Neuronal stem cell (in vitro differentiated cells): ENCODE measurements at regions not wholly inside any gene's neighbourhood (a gene's known extent, or its start where the extent isn't known, plus 50 kb on each side); places are given as distances from the start of the nearest gene placed in this dataset.

Experiments
- DNase-seq: peaks from one replicate; pipeline ENCODE4 v3.0.0-alpha.2; 2013; ENCODE audit warnings: low spot score
- H2AFZ ChIP-seq: one replicate; pipeline ENCODE4 v1.6.1; 2013; ENCODE audit warnings: mild to moderate bottlenecking, low read length, inconsistent platforms
- H2AK5ac ChIP-seq: 2 replicates; pipeline ENCODE4 v1.6.1; 2013; ENCODE audit warnings: low read depth, mild to moderate bottlenecking, inconsistent platforms, low read length, moderate library complexity, mixed read lengths
- H2BK120ac ChIP-seq: 2 replicates; pipeline ENCODE4 v1.6.1; 2013; ENCODE audit warnings: low read depth, mild to moderate bottlenecking, inconsistent platforms, low read length, moderate library complexity, mixed read lengths
- H2BK12ac ChIP-seq: one replicate; pipeline ENCODE4 v1.6.1; 2013; ENCODE audit warnings: low read length, inconsistent platforms
- H2BK15ac ChIP-seq: 2 replicates; pipeline ENCODE4 v1.6.1; 2013; ENCODE audit warnings: mild to moderate bottlenecking, low read length, inconsistent platforms, mixed read lengths
- H2BK5ac ChIP-seq: one replicate; pipeline ENCODE4 v1.6.1; 2013; ENCODE audit warnings: inconsistent platforms, mild to moderate bottlenecking, low read length, moderate library complexity
- H3K14ac ChIP-seq: one replicate; pipeline ENCODE4 v1.6.1; 2013; ENCODE audit warnings: low read length, inconsistent platforms
- H3K18ac ChIP-seq: 2 replicates; pipeline ENCODE4 v1.6.1; 2013; ENCODE audit warnings: low read length, inconsistent platforms
- H3K23ac ChIP-seq: 2 replicates; pipeline ENCODE4 v1.6.1; 2013; ENCODE audit warnings: low read depth, mild to moderate bottlenecking, mixed read lengths, low read length, inconsistent platforms; ENCODE audit not compliant: poor library complexity
- H3K27ac ChIP-seq: replicated peaks from 3 replicates; pipeline ENCODE4 v1.5.1; 2013; ENCODE audit warnings: low read length, inconsistent platforms
- H3K27me3 ChIP-seq, 3 experiments: 2 replicates each; pipeline ENCODE4 v1.6.1; 2013; ENCODE audit warnings: low read length in 3 of 3, mild to moderate bottlenecking in 2 of 3, inconsistent platforms in 1 of 3, low read depth in 1 of 3, mixed read lengths in 1 of 3, moderate library complexity in 1 of 3; ENCODE audit not compliant: control insufficient read depth in 3 of 3, insufficient read depth in 3 of 3
- H3K36me3 ChIP-seq, 2 donors: replicated peaks in 1 of 2; 2 replicates each; pipeline ENCODE4 v1.6.1; 2013; ENCODE audit warnings: low read length in 2 of 2; ENCODE audit not compliant: control insufficient read depth in 2 of 2, insufficient read depth in 2 of 2
- H3K4ac ChIP-seq: 2 replicates; pipeline ENCODE4 v1.6.1; 2013; ENCODE audit warnings: inconsistent platforms, mild to moderate bottlenecking, low read length, moderate library complexity
- H3K4me1 ChIP-seq, 2 donors: 1 replicate in 1 of 2; 2 replicates in 1 of 2; pipeline ENCODE4 v1.6.1; 2013; ENCODE audit warnings: low read length in 2 of 2, low read depth in 1 of 2; ENCODE audit not compliant: control insufficient read depth in 2 of 2, insufficient read depth in 1 of 2
- H3K4me2 ChIP-seq: one replicate; pipeline ENCODE4 v1.6.1; 2013; ENCODE audit warnings: mild to moderate bottlenecking, low read length, inconsistent platforms; ENCODE audit not compliant: insufficient read depth, poor library complexity, severe bottlenecking
- H3K4me3 ChIP-seq, 2 donors: 2 replicates each; pipeline ENCODE4 v1.5.1; 2013; ENCODE audit warnings: low read length in 2 of 2, mild to moderate bottlenecking in 2 of 2, inconsistent platforms in 1 of 2, moderate library complexity in 1 of 2
- H3K79me1 ChIP-seq: one replicate; pipeline ENCODE4 v1.6.1; 2013; ENCODE audit warnings: low read depth, mild to moderate bottlenecking, inconsistent platforms, low read length, moderate library complexity
- H3K9ac ChIP-seq: one replicate; pipeline ENCODE4 v1.6.1; 2013; ENCODE audit warnings: mild to moderate bottlenecking, low read depth, low read length, inconsistent platforms; ENCODE audit not compliant: poor library complexity
- H3K9me3 ChIP-seq, 2 donors: replicated peaks in 1 of 2; 2 replicates each; pipeline versions ENCODE3 to v1.6.1; 2013; ENCODE audit warnings: low read length in 2 of 2, mild to moderate bottlenecking in 2 of 2, inconsistent platforms in 1 of 2, low read depth in 1 of 2, mixed read lengths in 1 of 2, moderate library complexity in 1 of 2; ENCODE audit not compliant: control insufficient read depth in 2 of 2, insufficient read depth in 1 of 2
- H4K8ac ChIP-seq: one replicate; pipeline ENCODE4 v1.6.1; 2013; ENCODE audit warnings: low read depth, mild to moderate bottlenecking, inconsistent platforms, low read length, moderate library complexity
- H4K91ac ChIP-seq: one replicate; pipeline ENCODE4 v1.6.1; 2013; ENCODE audit warnings: low read length, low read depth, mild to moderate bottlenecking, inconsistent platforms; ENCODE audit not compliant: poor library complexity
- WGBS, 2 donors: extraction: QIAGEN DNeasy Blood & Tissue Kit; methylation state at CpG; one replicate each; pipeline ENCODE4 v1.1.7; 2013; ENCODE audit warnings: missing lambda C conversion rate in 2 of 2, mixed read lengths in 1 of 2; ENCODE audit not compliant: insufficient read length in 2 of 2, insufficient replicate concordance in 1 of 2; ENCODE audit errors: extremely low coverage in 2 of 2; 5-methylcytosine and 5-hydroxymethylcytosine counted together

DNA sequence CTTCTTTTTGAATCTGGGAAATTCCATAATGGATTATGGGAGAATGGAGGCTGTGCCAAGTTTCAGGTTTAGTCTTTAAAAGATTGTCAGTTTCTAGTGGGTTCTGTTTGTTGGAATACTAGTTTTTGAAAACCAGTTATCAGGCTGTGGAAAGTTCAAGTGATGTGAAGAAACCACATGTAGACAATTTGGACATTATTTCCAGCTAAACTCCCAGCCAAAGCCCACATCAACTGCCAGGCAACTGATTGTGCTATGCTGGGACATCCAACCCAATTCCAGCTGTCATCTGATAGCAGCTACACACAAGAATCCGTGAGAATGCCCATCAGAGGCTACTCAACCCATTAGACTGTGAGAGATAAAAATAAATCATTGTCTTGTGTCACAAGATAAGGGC lies 546.1 kb upstream of the ADAMTS5 start:
- Histone ChIP-seq H3K9ac (no peak overlapping the region), H3K14ac (no peak overlapping the region), H3K79me1 (no peaks in the 10 kb centered on the region), H2BK15ac (no peak overlapping the region), H3K9me3 (peaks cover 0 to 3% of the 10 kb centered on the region in 2 donors), H2BK12ac (no peak overlapping the region), H2AFZ (no peak overlapping the region), H3K27me3 (no peaks in the 10 kb centered on the region), H2BK5ac (no peak overlapping the region), H3K23ac (no peak overlapping the region), H2AK5ac (no peak overlapping the region), H3K4ac (no peak overlapping the region), H2BK120ac (no peak overlapping the region), H4K91ac (no peak overlapping the region), H3K4me3 (no peak overlapping the region), H3K27ac (no peak overlapping the region), H4K8ac (no peak overlapping the region), H3K18ac (no peak overlapping the region), H3K4me1 (no peaks in the 10 kb centered on the region), H3K36me3 (no peaks in the 10 kb centered on the region), H3K4me2 (no peak overlapping the region)
- WGBS, 2 donors, result no CpG with 5 or more reads among the region's 1 CpG
- no peak for DNase-seq

DNA sequence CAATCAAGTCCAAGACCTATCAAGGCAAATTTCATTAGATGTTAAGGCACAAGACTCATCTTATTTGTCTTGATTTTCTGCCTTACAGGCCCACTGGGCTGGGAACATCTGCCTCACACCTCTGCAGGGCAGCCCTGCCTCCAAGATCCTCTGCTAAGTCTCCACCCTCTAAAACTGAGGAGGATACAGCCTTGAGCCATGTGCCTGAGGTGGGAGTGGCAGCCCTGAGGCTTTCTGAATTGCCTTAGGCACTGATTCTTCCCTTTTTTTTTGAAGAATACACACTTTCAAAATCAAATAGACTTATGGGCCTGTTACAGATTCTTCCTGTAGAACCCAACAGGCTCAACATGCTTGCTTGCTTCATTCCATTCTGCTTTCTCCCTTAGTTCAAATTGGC lies 544.3 kb upstream of the ADAMTS5 start:
- Histone ChIP-seq H3K36me3 (no peaks in the 10 kb centered on the region), H2BK15ac (no peak overlapping the region), H3K4ac (no peak overlapping the region), H3K9me3 (no peaks in the 10 kb centered on the region), H4K8ac (no peak overlapping the region), H2BK5ac (no peak overlapping the region), H3K79me1 (no peaks in the 10 kb centered on the region), H3K4me2 (no peak overlapping the region), H3K4me3 (no peak overlapping the region), H2AFZ (no peak overlapping the region), H2BK12ac (no peak overlapping the region), H3K14ac (no peak overlapping the region), H4K91ac (no peak overlapping the region), H2AK5ac (no peak overlapping the region), H3K4me1 (no peaks in the 10 kb centered on the region), H3K9ac (no peak overlapping the region), H3K27me3 (no peaks in the 10 kb centered on the region), H3K18ac (no peak overlapping the region), H2BK120ac (no peak overlapping the region), H3K23ac (no peak overlapping the region), H3K27ac (no peak overlapping the region)
- no peak for DNase-seq

DNA sequence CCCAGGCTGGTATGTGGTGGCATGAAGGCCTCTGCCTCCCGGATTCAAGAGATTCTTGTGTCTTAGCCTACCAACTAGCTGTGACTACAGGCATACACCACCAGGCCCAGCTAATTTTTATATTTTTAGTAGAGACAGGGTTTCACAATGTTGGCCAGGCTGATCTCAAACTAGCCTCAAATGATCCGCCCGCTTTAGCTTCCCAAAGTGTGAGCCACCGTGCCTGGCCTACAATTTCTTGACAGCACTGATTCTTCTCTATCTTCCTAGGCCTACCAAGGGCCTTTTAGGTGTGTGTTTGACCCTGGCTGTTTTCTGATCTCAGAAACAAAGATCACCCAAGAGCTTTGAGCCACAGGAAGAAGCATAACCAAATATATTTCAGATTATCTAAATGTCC lies 540.8 kb upstream of the ADAMTS5 start:
- Histone ChIP-seq H3K27ac (no peak overlapping the region), H3K9ac (no peak overlapping the region), H4K8ac (no peak overlapping the region), H2BK120ac (no peak overlapping the region), H3K4me1 (no peaks in the 10 kb centered on the region), H3K14ac (no peak overlapping the region), H2AK5ac (no peak overlapping the region), H3K9me3 (no peaks in the 10 kb centered on the region), H2BK5ac (no peak overlapping the region), H3K36me3 (no peaks in the 10 kb centered on the region), H2BK15ac (no peak overlapping the region), H3K18ac (no peak overlapping the region), H3K79me1 (no peaks in the 10 kb centered on the region), H3K4me3 (no peak overlapping the region), H3K4me2 (no peak overlapping the region), H2AFZ (no peak overlapping the region), H3K4ac (no peak overlapping the region), H3K27me3 (no peaks in the 10 kb centered on the region), H3K23ac (no peak overlapping the region), H2BK12ac (no peak overlapping the region), H4K91ac (no peak overlapping the region)
- DNase-seq, result no peak
- WGBS, 2 donors, result no CpG with 5 or more reads among the region's 4 CpGs

DNA sequence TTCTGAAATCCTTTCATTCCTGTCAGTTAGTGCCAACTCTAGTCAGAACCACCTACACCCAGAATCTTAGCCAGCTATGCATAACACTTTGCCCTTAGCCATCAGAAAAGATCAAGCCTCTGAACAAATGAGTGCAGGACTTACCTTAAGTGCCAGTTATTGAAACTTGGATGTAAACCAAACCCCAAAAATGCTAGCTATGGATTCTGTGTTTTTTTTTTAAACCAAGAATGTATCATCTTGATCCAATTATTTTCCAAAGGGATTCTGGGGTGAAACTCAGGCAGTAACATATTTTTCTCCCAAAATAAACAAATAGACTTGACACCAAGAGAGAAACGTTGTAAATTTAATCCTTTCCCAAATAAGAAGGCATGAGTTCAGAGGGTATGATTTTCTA lies 538.6 kb upstream of the ADAMTS5 start:
- no peak for DNase-seq
- H3K18ac ChIP-seq, result no peak overlapping the region
- no peak overlapping the region for H3K14ac ChIP-seq
- H3K79me1 ChIP-seq, result no peaks in the 10 kb centered on the region
- no peak overlapping the region for H2AFZ ChIP-seq
- no peak overlapping the region for H3K4ac ChIP-seq
- H2BK15ac ChIP-seq, result no peak overlapping the region
- H2BK5ac ChIP-seq, result no peak overlapping the region
- no peak overlapping the region for H4K8ac ChIP-seq
- H3K4me3 ChIP-seq, result no peak overlapping the region
- no peak overlapping the region for H4K91ac ChIP-seq
- no peaks in the 10 kb centered on the region for H3K9me3 ChIP-seq
- no peak overlapping the region for H3K4me2 ChIP-seq
- no peaks in the 10 kb centered on the region for H3K4me1 ChIP-seq
- H2BK120ac ChIP-seq, result no peak overlapping the region
- WGBS, 2 donors, result no CpG with 5 or more reads among the region's 1 CpG
- H2AK5ac ChIP-seq, result no peak overlapping the region
- no peak overlapping the region for H3K23ac ChIP-seq
- H3K27me3 ChIP-seq, result no peaks in the 10 kb centered on the region
- H3K27ac ChIP-seq, result no peak overlapping the region
- H3K36me3 ChIP-seq, result no peaks in the 10 kb centered on the region
- no peak overlapping the region for H2BK12ac ChIP-seq
- no peak overlapping the region for H3K9ac ChIP-seq
